Lower leg skin (tissue), 3 donors: ENCODE measurements at regions not wholly inside any gene's neighbourhood (a gene's known extent, or its start where the extent isn't known, plus 50 kb on each side); places are given as distances from the start of the nearest gene placed in this dataset.

Experiments used
- CTCF ChIP-seq, 3 donors: fragments of 450-650 bp; IDR thresholded peaks; one replicate each; pipeline ENCODE4 v1.5.1; 2016; ENCODE audit warnings: antibody characterized with exemption in 3 of 3, mild to moderate bottlenecking in 3 of 3, moderate library complexity in 2 of 3
- POLR2A ChIP-seq, 2 donors: fragments of 450-650 bp; IDR thresholded peaks; one replicate each; pipeline ENCODE4 v1.6.1; 2016 to 2017; ENCODE audit warnings: antibody characterized with exemption in 2 of 2, mild to moderate bottlenecking in 1 of 2, moderate library complexity in 1 of 2

- no peak for TF ChIP-seq POLR2A (IDR thresholded peaks at IDR 0.05)
- TF ChIP-seq CTCF (IDR thresholded peaks at IDR 0.05): no peak
Observed at GRCh38 chr12:107439026-107439738, 246.4 kb upstream of the PWP1 start.
